GM23248 (cell line): ENCODE measurements at regions not wholly inside any gene's neighbourhood (a gene's known extent, or its start where the extent isn't known, plus 50 kb on each side); places are given as distances from the start of the nearest gene placed in this dataset.

Source experiments
- EZH2 ChIP-seq: fragments of 200-600 bp; sonication (generic); IDR thresholded peaks from 2 replicates; pipeline ENCODE4 v1.6.1; 2018; ENCODE audit warnings: antibody characterized with exemption, mild to moderate bottlenecking; ENCODE audit not compliant: insufficient read depth, poor library complexity, severe bottlenecking
- EZH2phosphoT487 ChIP-seq: fragments of 200-600 bp; sonication (generic); IDR thresholded peaks from 2 replicates; pipeline ENCODE4 v1.6.1; 2018; ENCODE audit warnings: antibody characterized with exemption, moderate library complexity, mild to moderate bottlenecking, low read depth; ENCODE audit not compliant: insufficient read depth

GRCh38 chr5:68110894-68111293 is 104.7 kb upstream of the PIK3R1 start:
- TF ChIP-seq EZH2phosphoT487 (no peak), EZH2 (no peak)
